AG04450 (cell line): ENCODE measurements at regions not wholly inside any gene's neighbourhood (a gene's known extent, or its start where the extent isn't known, plus 50 kb on each side); places are given as distances from the start of the nearest gene placed in this dataset.

Source experiments
- CTCF ChIA-PET: fragments of 300-600, 350-600 bp; formaldehyde crosslinking; extraction: SDS; loops from one replicate; lab custom pipeline; 2022; ENCODE audit warnings: antibody characterized with exemption, inconsistent platforms; lab: Charles Lee
- POLR2A ChIA-PET: fragments of 350-600 bp; formaldehyde crosslinking; extraction: SDS; loops from one replicate; lab custom pipeline; 2021; ENCODE audit warnings: antibody characterized with exemption, inconsistent platforms; lab: Yijun Ruan, JAX
- DNase-seq: peaks from one replicate; pipeline ENCODE4 v3.0.0-alpha.2; 2011; ENCODE audit warnings: low read depth, low spot score
- H3K27ac ChIP-seq: one replicate; pipeline ENCODE4 v1.5.1; 2012; ENCODE audit warnings: low read depth, low read length, control low read depth
- H3K27me3 ChIP-seq: one replicate; pipeline ENCODE4 v1.6.0; 2012; ENCODE audit warnings: low read length; ENCODE audit not compliant: control insufficient read depth, insufficient read depth
- H3K4me3 ChIP-seq: 2 replicates; pipeline ENCODE4 v1.5.1; 2011; ENCODE audit warnings: mild to moderate bottlenecking, low read depth, low read length, control low read depth
- H3K9me3 ChIP-seq: 2 replicates; pipeline ENCODE4 v1.5.1; 2012; ENCODE audit warnings: low read length; ENCODE audit not compliant: control insufficient read depth, insufficient read depth
- TF ChIP-seq, protein P1 (sequence below): IDR thresholded peaks from 2 replicates; pipeline ENCODE4 v1.5.1; 2011; ENCODE audit warnings: low read depth, low read length, control low read depth, inconsistent platforms

DNA sequence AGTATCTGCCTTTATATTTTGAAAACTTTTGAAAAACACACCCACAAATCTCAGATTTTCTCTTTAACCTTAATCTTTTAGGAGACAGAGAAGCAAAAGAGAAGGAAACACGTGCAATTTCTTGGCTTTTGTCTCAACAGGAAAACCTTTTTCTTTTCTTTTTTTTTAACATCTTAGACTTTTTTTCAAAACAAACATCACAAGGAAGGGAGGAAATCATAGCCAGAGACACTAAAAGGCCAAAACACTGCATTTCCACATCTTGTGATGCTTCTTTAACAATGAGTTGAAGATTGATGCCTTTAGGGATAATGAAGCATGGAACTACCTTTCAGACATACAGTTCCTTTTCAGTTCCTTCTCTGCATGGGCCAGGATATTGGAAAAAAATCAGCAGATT lies 136.6 kb upstream of the NRBF2 start:
- no peaks in the 10 kb centered on the region for H3K27me3 ChIP-seq
- no peaks in the 10 kb centered on the region for H3K9me3 ChIP-seq
- no peak for DNase-seq
- H3K4me3 ChIP-seq: no peak overlapping the region
- TF ChIP-seq, protein P1, sequence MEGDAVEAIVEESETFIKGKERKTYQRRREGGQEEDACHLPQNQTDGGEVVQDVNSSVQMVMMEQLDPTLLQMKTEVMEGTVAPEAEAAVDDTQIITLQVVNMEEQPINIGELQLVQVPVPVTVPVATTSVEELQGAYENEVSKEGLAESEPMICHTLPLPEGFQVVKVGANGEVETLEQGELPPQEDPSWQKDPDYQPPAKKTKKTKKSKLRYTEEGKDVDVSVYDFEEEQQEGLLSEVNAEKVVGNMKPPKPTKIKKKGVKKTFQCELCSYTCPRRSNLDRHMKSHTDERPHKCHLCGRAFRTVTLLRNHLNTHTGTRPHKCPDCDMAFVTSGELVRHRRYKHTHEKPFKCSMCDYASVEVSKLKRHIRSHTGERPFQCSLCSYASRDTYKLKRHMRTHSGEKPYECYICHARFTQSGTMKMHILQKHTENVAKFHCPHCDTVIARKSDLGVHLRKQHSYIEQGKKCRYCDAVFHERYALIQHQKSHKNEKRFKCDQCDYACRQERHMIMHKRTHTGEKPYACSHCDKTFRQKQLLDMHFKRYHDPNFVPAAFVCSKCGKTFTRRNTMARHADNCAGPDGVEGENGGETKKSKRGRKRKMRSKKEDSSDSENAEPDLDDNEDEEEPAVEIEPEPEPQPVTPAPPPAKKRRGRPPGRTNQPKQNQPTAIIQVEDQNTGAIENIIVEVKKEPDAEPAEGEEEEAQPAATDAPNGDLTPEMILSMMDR: no peak
- no peak overlapping the region for H3K27ac ChIP-seq
- ChIA-PET CTCF (no interaction called here), POLR2A (no interaction called here)

DNA sequence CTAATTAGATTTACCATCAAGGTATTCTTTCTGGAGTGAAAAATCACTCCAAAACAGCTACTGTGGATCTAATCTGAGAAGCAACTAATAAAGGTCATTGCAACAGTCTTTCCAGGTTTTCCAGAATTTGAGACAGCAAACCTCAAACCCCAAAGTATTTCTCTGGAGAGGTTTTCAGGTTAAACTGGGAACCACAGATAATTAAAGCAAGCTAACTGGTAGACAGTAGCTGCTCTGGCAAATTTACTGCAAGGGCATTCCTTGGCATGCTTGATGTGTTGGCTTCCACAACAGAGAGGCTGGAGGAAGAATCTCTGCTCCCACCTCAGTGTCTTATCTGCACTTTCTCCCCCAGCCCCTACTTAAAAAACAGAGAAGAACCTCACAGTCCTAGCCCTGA lies 140.0 kb upstream of the NRBF2 start:
- ChIA-PET CTCF (no interaction called here), POLR2A (no interaction called here)
- TF ChIP-seq, protein P1: no peak
- Histone ChIP-seq H3K27me3 (no peaks in the 10 kb centered on the region), H3K4me3 (no peak overlapping the region), H3K27ac (no peak overlapping the region), H3K9me3 (no peaks in the 10 kb centered on the region)
- no peak for DNase-seq

DNA sequence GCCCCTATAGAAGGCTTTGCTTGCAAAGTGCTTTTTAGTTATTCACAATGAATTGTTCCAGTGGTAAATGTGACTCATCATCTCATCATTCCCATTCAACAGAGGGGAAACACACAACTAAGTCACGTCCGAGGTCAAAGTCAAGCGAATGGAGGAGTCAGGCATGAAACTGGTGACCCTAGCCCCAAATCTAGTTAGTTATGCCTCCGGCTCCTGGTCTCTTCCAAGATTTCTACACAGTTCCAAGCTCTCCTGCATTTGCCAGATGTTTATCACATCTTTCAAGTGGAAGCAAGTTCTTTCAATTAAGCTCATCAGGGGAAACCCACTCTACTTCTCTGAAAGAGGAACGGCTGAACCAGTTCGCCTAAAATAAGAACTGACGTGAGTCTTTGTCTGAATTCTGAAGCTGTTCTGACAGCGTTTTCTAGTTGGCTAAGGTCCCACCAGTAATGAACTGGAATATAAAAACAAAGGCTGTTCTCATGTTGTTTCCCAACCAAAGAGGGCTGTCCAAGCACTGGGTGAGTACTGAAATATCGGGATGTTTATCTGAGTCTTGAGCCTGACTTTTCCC lies 140.9 kb upstream of the NRBF2 start:
- CTCF ChIA-PET: interaction anchor here (0.7 to 1.3 kb wide), 2 partner anchors 12 to 182 kb away, joined by 3 read pairs; no protein-coding TSS in a partner anchor
- DNase-seq: no peak
- H3K27ac ChIP-seq: peak overlapping the region; percentile 21

DNA sequence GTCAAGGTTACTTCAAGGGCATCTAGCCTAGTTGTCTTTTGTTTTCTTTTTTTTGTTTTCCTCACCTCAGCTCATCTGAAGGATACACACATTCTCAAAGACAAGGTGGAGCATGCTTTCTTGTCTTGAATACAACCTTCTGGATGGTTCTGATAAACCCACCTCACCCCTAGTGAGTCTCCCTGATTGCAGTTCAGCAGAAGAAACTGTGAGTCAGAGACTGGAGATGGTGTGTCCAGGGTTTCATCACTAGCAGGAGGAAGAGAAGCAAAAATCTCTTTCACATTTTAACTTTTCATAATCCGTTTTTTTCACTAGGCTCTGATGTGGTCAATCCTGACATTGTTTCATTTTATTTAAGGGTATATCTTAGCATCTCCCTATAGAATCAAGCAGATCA lies 143.0 kb upstream of the NRBF2 start:
- ChIA-PET POLR2A (no interaction called here), CTCF (no interaction called here)
- Histone ChIP-seq H3K4me3 (no peak overlapping the region), H3K27me3 (no peaks in the 10 kb centered on the region), H3K9me3 (no peaks in the 10 kb centered on the region), H3K27ac (no peak overlapping the region)
- DNase-seq: no peak
- TF ChIP-seq, protein P1: no peak

More for the DNA sequence above, 140.9 kb upstream of the NRBF2 start:
- POLR2A ChIA-PET: no interaction called here
- no peaks in the 10 kb centered on the region for H3K27me3 ChIP-seq
- TF ChIP-seq, protein P1: no peak
- H3K9me3 ChIP-seq: no peaks in the 10 kb centered on the region
- H3K4me3 ChIP-seq: no peak overlapping the region

DNA sequence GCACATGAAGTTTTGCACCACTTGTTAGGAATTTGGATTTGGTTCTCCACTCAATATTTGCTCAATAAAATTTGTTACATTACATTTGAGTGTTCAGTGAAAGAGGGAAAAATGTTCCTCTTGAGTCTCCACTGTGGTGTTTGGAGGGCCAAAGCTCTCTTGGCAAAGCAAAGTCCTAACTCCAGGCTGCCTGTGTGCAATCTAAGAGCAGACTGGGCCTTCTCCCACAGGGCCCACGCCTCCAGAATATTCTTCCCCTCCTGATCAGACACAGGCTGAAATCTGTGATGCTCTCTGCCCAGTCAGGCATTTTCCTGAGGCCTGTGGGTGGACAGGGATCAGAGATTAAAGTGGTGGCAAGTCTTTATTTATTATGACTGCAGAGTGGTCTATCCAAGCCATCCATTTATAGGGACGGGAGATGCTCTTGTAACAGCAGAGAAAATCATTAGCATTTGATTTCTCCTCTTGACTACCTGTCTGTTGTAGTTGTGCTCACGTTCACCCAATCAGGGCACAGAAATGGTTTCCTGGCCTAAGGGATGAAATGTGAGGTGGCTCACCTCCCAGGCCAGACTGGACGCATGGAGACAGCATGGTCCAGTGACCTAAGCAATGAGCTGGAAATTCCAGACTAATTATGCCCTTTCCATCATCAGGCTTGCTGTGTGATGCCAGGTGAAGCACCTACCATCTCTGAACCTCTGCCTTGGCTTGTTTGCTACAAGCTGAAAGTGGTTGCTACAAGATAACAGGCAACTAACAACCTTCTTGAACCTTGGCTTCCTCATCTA lies 147.1 kb upstream of the NRBF2 start:
- DNase-seq: no peak
- Histone ChIP-seq H3K4me3 (no peak overlapping the region), H3K27ac (no peak overlapping the region), H3K27me3 (no peaks in the 10 kb centered on the region), H3K9me3 (no peaks in the 10 kb centered on the region)
- ChIA-PET POLR2A (no interaction called here), CTCF (no interaction called here)
- TF ChIP-seq, protein P1: no peak
